AG10803 (cell line): ENCODE measurements at regions not wholly inside any gene's neighbourhood (a gene's known extent, or its start where the extent isn't known, plus 50 kb on each side); places are given as distances from the start of the nearest gene placed in this dataset.
A peak's percentile ranks its signal among the peaks of the same experiment; 100 is the strongest.

ENCODE experiments used
- DNase-seq: peaks from one replicate; pipeline ENCODE4 v3.0.0; 2010; ENCODE audit warnings: low read depth
- H3K4me3 ChIP-seq: 2 replicates; pipeline ENCODE4 v1.5.1; 2011; ENCODE audit warnings: mild to moderate bottlenecking, low read length, control low read depth
- CTCF ChIP-seq: conservative IDR thresholded peaks from 2 replicates; pipeline ENCODE4 v1.5.1; 2011; ENCODE audit warnings: mild to moderate bottlenecking, low read length, control low read depth, inconsistent platforms

GRCh38 chr10:4692206-4692605 is 133.8 kb upstream of the AKR1E2 start:
- no peak overlapping the region for H3K4me3 ChIP-seq
- TF ChIP-seq CTCF: no peak
- DNase-seq: no peak

- peak; percentile 48 for DNase-seq
- no peak for TF ChIP-seq CTCF
- H3K4me3 ChIP-seq: no peak overlapping the region
Measured at GRCh38 chr10:4691776-4692175, 134.2 kb upstream of the AKR1E2 start.

- no peak overlapping the region for H3K4me3 ChIP-seq
- TF ChIP-seq CTCF: no peak
- no peak for DNase-seq
Measured at GRCh38 chr10:4691301-4691700, 134.7 kb upstream of the AKR1E2 start.

GRCh38 chr10:4688601-4689000 is 137.4 kb upstream of the AKR1E2 start:
- TF ChIP-seq CTCF: no peak
- DNase-seq: no peak

GRCh38 chr10:4688168-4688567 is 137.8 kb upstream of the AKR1E2 start:
- no peak overlapping the region for H3K4me3 ChIP-seq
- no peak for TF ChIP-seq CTCF
- no peak for DNase-seq

More at GRCh38 chr10:4688601-4689000, 137.4 kb upstream of the AKR1E2 start:
- no peak overlapping the region for H3K4me3 ChIP-seq

GRCh38 chr10:4687397-4687796 is 138.6 kb upstream of the AKR1E2 start:
- no peak overlapping the region for H3K4me3 ChIP-seq
- no peak for TF ChIP-seq CTCF
- DNase-seq: peak; percentile 40

GRCh38 chr10:4686644-4686996 is 139.4 kb upstream of the AKR1E2 start:
- DNase-seq: peak; percentile 72

More at GRCh38 chr10:4686644-4686996, 139.4 kb upstream of the AKR1E2 start:
- H3K4me3 ChIP-seq: no peak overlapping the region
- TF ChIP-seq CTCF: no peak
